Fibroblast of skin of right biceps (primary cell): ENCODE measurements at regions not wholly inside any gene's neighbourhood (a gene's known extent, or its start where the extent isn't known, plus 50 kb on each side); places are given as distances from the start of the nearest gene placed in this dataset.
"Not testable (repeated sequence)": the region's sequence is repeated elsewhere in the genome, so short reads cannot be mapped to it uniquely, and the experiment has no call there.

Source experiments
- DNase-seq: peaks from one replicate; pipeline ENCODE4 v3.0.0-alpha.2; 2013

DNA sequence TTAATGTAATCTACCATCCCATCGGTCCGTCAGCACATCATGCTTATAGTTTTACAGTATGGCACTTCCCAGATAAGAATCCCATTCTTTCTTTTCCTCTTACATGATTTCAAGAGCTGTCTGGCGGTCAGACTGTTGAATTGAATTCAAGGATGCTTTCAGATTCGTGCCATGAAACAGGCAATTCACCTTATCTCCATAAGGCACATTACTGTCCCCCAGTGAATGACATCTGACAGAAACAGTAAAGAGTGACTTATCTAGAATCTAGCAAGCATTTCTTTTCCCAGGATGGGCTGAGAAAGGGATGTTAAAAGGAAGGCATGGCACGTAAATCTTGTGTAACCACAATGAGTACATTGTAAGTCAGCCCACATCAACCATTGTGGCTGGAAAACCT lies 61.1 kb upstream of the SEM1 start:
- no peak for DNase-seq

DNA sequence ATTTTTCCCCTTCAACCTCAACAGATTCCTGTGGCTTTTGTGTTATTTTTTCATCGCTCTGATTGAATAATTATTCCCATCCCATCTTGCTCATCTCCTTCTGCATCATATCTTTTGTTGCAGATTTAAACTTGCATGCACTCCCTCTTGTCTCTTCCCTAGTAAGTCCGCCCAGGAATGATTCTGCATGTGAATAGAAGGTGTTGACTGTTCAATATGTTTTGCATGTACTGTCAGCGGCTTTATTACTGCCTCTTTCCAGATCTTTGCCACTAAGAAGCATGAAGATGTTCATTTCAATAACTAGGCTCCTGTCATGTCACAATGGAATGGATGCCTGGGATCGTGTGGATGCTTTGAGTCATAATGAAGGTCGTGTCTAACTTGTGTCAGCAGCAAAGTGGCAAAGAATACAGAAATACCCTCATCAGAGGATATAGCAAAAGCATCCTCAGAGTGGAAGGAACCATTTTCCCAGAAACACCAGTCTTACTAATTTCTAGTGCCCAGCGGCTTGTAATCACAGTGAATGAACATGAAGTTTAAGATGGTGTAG lies 62.6 kb upstream of the SEM1 start:
- no peak for DNase-seq

DNA sequence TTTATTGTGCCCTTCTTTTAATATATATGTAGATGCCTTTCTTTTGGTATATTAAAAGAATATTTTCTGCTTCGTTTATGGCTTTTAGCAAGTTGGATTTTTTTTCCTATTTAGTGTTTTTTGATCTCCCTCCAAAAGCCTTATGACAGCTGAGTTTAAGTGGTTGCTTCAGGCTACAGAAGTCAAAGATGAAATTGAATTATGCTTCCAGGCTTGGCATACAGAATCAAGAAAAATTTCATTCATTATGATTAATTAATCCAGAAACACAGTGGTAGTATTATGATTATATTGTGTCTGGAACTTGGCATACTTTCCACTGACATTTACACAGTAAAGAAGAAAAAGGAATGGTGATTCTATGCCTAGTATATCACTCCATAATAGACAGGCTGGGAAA lies 63.8 kb upstream of the SEM1 start:
- DNase-seq = no peak

DNA sequence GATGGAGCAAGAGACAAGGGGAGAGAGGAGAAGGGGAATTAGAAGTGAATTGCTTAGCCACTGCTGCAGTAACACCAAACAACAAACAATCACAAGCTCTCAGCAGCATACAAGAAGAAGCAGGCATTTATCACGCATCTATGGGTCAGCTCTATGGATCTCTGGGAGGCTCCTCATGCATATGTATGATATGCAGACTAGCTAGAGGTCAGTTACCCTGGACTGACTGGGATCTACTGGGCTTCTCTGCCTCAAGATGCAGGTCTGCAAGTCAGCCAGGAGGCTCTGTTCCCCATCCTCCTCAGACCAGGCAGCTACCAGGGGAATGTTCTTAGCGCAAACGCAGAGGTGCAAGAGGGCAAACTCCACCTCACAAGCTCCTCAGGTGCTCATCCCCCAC lies 64.7 kb upstream of the SEM1 start:
- DNase-seq = no peak

DNA sequence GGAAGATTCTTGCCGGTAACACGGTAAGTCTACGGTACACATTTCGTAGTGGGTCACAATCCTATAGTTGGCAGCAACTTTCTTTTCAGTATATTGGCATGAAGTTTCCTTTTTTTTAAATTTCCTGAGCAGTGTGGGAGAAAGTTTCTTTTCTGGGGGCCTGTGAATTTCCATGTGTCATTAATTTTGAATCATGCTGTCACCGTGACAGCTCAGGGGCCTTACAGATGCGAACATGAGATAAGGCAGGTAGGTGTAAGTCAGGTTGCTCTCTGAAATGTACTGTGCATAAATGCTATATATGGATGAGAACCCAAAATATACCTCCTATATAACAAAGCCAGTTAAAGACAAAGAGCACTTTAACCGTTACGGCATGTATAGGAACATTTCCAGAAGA lies 65.4 kb upstream of the SEM1 start:
- no peak for DNase-seq

DNA sequence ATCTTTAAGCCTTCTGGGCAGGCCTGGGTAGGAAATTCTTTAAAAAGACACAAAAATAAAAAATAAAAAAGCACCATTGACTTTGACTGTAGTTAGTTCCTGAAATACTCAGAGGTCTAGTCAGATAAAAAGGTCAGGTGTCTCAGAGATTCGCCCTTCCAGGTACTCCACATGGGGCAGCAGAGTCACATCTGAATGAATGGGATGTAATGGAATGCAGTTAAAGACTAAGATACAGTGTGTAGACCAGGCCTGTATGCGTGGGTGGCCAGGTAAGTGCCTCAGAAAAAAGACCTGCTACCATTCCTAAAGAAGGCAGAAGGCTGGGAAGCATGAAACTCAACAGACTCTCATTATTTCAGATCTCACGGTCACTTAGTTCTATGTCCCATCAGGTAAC lies 68.6 kb upstream of the SEM1 start:
- no peak for DNase-seq

DNA sequence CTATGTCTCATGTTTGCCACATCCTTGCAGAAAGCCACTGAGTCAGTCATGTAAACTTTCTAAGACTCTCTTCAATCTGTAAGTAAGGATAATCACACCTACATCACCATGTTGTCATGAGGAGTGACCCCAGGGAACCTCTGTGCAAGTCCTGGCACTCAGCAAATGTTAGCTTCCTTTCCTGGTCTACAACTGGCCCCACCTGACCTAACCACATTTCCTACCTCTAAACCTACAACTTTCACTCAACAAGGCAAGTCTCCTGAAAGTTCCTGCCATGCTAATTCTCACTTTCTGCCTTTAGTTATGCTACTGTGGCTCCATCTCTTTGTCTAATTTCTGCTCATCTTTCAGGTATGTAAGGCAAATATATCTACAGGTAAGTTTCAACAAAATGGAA lies 72.3 kb upstream of the SEM1 start:
- DNase-seq = no peak

DNA sequence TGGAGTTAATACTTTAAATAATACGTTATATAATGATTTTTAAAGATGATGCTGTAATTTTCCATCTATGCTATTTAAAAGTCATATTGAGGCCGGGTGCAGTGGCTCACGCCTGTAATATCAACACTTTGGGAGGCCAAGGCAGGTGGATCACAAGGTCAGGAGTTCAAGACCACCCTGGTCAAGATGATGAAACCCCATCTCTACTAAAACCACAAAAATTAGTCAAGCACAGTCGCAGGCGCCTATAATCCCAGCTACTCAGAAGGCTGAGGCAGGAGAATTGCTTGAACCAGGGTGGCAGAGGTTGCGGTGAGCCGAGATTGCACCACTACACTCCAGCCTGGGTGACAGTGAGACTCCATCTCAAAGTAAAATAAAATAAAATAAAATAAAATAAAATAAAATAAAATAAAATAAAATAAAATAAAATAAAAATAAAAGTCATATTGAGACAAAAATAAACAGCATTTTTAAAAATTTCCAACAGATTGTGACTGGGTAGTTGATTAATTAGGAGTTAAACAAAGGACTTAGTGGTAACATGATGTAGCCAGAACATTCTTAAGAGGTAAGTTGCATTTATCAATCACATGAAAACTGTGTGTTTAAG lies 73.1 kb upstream of the SEM1 start:
- DNase-seq = not testable (repeated sequence)

DNA sequence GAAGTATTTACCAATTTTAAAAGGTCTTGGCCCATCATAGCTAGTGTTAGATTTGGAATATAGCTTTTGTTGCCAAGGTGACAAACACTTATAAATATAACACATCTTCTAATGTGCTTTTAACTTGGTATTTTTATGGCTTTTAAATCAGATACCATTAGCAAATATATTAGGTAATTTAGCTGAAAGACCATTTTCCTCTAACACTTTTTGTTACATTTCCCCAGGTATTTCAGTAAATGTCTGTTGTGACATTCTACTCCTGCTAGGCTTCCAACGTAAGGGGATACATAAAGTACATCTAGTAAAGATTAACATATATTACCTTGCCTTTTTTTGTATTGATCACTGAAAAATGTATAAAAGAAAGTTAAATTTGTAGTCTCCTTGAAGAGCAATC lies 75.0 kb upstream of the SEM1 start:
- DNase-seq = no peak

DNA sequence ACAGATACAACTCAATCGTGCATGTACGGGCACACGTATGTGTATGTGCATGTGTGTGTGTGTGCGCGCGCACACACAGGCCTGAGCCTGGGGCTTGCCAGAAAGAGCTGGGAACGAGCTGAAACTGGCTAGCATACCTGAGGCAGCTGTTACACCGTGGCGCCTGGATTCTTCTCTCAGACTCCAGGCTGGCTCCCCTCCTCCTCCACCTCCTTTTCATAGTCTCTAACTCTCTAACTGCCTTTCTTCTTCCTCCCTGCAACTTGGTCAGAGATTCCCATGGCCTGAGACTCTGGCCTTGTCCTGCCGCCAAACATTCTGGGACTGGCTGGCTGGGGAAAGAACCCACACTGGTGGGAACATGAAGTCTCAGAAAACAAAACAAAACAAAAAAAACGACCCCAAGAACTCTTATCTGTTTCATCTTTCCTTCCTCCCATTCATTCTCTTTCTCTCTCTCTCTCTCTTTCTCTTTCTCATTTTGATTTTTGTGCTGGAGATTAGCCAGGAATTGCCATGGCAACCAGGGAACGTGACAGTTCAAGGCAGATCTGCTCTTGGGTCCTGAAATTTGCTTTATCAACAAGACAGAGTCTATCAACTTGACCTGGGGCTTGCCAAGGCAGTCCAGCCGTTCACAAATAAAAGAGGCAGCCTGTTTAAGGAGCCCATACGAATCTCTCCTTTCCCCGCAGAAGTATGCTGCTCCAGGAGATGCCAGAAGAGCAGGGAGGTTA lies 76.8 kb upstream of the SEM1 start:
- no peak for DNase-seq

DNA sequence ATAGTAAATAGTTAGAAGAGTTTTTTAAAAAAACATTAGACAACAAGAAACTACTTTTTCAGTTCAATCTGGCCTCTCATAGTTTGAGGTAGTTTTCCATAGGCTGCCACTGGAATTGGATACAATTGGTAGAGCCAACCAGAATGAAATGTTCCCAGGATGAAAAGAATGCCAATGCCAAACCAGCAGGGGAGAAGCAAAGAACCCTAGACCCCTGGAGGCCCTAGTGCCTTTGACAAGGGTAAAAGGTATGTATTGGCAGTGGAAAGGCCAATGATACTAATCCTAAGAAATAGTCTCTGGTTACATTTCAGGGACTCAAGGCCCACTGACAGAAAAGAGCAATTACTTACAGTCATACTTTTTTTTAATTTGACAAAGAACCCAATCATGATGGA lies 77.4 kb upstream of the SEM1 start:
- DNase-seq = no peak

DNA sequence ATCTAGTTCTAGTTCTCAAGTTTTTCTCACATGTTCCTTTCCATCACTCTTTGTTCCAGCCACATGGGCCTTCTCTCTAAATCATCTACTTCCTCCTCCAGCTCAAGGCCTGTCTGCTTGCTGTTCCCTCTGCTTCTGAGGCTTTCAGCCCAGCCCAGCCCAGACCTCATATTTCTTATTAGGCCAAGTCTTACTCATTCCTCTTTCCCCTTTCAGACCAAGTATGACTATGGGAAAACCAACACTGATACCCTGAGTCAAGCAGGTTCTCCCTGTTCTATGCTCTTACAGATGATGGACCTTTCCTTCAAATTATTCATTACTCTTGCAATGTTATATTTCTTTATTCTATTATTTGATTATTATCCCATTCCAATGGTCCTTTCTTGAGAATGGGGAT lies 80.3 kb upstream of the SEM1 start:
- no peak for DNase-seq

DNA sequence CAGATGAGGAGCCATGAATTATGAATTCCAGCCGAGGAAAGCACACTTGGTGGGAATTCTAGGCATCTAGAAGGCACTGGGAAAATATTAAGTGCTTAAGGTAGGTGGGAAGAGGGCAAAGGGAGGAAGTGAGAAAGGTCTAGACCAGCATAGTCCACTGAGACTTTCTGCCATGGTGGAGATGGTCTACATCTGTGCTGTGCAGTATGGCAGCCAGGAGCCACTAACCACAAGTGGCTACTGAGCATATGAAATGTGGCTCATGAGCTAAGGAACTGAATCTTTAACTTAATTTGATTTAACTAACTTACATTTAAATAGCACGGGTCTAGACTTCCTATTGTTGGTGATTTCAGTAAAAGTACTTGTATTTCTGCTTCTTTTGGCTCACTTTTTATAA lies 82.5 kb upstream of the SEM1 start:
- DNase-seq = no peak

DNA sequence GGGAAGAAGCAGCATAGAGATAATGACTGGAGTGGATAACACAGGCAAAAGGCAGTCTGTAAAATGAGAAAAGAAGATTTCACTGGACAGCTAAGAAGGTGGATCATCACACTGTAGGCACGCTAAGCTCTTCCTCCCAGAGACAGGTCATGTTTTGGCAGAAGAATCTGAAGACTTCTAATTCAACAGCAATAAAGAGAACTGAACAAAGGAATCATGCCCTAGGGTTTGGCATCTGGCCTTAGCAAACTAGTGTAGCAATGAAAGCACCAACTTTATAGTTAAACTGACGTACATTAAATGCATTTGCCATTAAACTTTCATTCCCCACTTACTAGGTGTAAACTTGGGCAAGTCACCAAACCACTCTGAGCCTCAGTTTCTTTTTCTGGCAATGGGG lies 84.4 kb upstream of the SEM1 start:
- DNase-seq = no peak

DNA sequence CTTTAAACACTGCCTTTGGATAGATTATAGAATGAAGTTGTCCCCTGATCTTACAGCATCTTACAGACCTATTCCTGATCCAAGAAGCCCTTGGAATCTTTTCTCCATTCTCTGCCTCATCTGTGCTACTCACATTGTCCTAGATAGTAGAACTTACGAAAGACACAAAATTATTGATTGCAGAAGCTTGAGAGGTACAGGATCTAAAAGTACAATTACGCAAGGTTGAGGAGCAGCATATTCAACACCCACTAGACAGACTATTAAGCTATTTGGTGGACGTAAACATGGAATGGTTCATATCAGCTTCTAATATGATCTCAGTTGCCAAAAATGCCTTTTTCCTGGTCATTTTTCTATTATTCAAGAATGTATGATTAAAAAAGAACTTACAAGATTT lies 90.5 kb upstream of the SEM1 start:
- DNase-seq = no peak

DNA sequence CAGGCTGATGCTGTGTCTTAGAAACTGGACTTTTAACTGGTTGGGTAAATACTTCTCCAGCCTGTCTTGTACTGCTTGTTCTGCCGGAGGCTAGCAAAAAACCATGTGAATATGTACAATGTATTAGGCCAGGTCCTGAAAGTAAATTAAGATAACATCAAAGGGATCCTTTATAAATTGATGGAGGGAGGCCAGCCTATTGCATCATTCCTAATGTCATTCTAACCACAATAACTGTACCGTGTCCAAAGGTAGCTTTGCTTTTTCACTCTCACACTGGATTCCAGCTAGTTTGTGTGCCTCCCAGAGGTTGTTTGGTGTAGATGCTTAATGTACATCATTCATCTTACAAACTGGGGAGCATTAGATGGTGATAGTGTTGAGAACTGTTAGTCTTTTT lies 91.2 kb upstream of the SEM1 start:
- DNase-seq = no peak

DNA sequence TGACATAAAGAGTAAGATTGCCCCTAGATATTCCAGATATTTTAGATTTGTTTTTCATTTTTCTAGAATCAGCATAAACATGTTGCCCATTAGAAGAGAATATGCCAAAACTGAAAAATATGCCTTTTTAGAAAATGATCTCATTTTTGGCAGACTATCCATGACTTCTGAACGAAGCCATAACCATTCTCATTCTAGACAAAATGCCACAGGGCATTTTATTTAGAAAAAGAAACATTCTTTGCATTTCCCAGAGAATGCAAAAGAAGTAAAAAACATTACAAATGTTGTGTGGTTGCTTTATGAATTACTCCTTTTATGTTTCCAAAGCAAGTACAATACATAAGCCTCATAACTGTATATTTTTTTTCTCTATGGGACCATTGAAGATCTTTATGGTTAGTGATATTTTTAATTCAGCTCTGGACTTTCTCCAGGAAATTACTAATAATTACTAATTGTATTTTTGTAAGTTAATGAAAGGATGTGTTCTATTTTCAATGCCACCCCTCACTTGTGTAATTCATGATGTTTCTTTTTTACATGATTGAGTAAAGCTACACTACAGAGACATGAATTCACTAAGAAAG lies 109.6 kb upstream of the SEM1 start:
- DNase-seq = no peak

DNA sequence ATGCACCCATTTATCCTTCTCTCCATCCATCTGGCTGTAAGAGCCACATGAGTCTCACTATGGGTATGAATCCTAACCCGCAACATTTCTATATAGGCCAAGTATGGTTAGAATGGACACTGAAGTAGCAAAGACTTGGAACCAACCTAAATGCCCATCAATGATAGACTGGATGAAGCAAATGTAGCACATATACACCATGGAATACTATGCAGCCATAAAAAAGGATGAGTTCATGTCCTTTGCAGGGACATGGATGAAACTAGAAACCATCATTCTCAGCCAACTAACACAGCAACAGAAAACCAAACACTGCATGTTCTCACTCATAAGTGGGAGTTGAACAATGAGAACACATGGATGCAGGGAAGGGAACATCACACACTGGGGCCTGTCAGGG lies 111.5 kb upstream of the SEM1 start:
- DNase-seq = not testable (repeated sequence)

DNA sequence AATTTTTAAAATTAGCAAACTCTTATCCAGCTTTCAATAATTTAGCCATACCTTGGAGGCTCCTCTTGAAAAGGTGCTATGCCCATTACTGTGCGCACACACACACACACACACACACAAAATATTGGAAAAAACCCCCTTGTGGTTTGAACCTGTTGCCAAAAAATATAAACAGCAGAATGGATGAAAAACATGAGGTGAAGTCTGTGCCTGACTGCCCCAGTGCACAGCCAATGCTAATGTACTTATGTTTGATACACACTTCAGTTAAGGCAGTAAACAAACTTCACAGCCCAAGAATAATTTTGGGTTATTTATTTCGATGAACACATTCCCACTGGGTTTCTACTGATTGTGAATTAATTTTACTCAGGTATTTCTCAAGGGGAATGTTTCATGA lies 113.2 kb upstream of the SEM1 start:
- no peak for DNase-seq

DNA sequence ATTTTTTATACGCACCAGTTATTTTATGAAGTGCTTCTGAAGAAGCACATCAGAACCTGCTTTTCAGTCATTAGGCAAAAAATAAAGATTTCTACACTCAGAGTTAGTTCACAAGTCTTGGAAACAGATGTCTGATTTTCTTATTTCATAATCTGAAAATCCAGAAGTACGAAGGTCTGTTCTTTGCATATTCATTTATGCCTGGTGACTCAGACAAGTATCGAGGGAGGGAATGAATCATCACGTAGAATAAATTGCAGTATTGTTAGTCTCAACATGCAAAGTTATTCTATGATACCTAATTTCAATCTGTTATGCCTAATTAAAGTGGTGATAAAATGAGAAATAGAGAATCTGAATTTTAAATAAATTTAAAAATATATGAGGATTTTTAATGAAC lies 113.6 kb upstream of the SEM1 start:
- DNase-seq = peak; percentile 26

DNA sequence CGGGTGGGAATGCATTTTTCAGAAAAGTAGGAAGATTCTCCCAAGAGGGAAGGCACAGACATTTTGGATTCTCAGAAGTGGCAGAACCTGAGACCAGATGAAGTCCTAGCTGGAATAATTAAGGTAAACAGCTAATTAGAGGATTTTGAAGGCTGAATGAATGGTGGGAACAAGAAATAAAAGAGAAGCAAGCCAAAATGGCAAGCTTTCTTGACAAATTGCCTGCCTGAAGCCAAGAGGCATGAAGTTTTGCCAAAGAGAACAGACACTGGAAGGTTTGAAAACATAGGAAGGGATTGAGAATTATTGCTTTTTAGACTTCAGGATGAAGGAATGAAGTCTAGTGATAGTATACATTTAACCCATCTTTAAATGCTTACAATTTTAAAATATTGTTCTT lies 115.0 kb upstream of the SEM1 start:
- no peak for DNase-seq

DNA sequence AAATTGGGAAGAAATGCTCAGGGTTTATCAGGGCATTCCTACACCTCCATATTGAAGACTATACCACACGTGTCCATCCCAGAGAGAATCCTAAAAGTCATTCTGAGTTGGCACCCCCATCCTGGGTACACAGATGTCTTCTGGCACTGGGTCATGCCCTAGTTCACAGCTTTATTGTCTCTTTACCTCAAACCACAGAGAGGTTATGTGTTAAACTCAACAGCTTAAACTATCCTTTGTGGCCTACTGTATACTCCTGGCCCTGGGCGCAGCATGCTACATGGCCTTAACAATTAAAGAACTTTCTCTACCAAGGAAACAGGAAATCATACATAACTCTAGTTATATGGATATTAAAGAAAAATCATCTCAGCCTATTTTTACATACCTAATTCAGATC lies 115.6 kb upstream of the SEM1 start:
- DNase-seq = no peak

DNA sequence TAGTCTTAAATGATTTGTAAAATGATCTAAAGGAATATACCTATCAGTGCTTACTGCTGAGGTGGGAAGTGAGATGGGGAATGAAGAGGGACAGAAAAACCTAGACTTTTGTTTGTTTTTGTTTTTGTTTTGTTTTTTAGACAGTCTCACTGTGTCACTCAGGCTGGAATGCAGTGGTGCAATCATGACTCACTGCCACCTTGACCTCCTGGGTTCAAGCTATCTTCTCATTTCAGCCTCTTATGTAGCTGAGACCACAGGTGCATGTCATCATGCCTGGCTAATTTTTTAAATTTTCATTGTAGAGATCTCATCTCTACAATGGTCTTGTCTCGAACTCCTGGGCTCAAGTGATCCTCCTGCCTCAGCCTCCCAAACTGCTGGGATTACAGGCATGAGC lies 116.4 kb upstream of the SEM1 start:
- DNase-seq = no peak

DNA sequence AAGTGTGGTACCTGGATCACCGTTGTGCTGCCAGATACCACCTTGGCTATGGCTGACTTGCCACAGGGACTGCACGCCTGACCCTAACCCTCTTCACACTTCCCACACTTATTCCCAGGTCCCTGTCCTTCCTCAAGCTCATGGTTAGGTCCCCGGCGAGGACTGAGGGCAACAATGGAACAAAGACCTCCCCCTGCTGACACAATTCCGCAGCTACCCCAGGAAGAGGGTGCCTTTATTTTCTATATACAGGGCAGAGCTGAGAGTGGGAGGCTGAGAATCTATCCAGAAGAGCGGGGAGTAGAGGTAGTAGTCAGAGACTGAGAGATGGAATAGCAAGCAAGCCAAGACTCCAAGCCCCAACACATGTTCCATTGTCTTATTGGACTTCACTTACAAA lies 118.1 kb upstream of the SEM1 start:
- no peak for DNase-seq

DNA sequence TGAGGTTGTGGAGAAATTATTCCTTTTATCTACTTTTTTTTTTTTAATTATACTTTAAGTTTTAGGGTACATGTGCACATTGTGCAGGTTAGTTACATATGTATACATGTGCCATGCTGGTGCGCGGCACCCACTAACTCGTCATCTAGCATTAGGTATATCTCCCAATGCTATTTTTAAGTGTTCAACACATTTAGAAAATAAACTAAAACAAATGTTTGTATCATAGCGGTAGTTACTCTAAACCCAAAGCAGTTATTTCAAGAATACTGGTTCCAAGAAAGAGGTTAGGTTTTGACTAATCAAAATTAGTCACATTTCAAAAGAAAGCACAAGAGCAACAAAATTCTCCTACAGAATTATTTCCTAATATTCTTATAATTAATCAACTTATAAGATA lies 119.5 kb upstream of the SEM1 start:
- DNase-seq = not testable (repeated sequence)
